Stimulated activated naive CD8-positive, alpha-beta T cell treated with anti-CD3 and anti-CD28 coated beads, Interleukin-15, amount 100 ng/mL, for 72 hours (primary cell): ENCODE measurements at regions not wholly inside any gene's neighbourhood (a gene's known extent, or its start where the extent isn't known, plus 50 kb on each side); places are given as distances from the start of the nearest gene placed in this dataset.

Experiments
- ATAC-seq: fragments of 150-1000 bp; cut with Tn5 transposase; 2 replicates; pipeline ENCODE4 v1.10.0; 2021; ENCODE audit warnings: mild to moderate bottlenecking, moderate library complexity
- DNase-seq, 2 donors: peaks; one replicate each; pipeline ENCODE4 v3.0.0; 2021 to 2022
- H3K27ac Mint-ChIP-seq, 2 donors: one replicate each; pipeline ENCODE4 v1.8.0; 2022; ENCODE audit warnings: mild to moderate bottlenecking in 2 of 2, mixed read lengths in 2 of 2, moderate library complexity in 2 of 2
- H3K27me3 Mint-ChIP-seq: one replicate; pipeline ENCODE4 v1.8.0; 2022; ENCODE audit warnings: mixed read lengths
- H3K4me1 Mint-ChIP-seq: one replicate; pipeline ENCODE4 v1.8.0; 2022; ENCODE audit warnings: mild to moderate bottlenecking, mixed read lengths
- H3K4me3 Mint-ChIP-seq, 2 donors: one replicate each; pipeline ENCODE4 v1.8.0; 2022; ENCODE audit warnings: mild to moderate bottlenecking in 2 of 2, mixed read lengths in 2 of 2, moderate library complexity in 1 of 2
- H3K9me3 Mint-ChIP-seq, 2 donors: one replicate each; pipeline ENCODE4 v1.8.0; 2022; ENCODE audit warnings: mixed read lengths in 2 of 2

- no peak for DNase-seq
- no peak for ATAC-seq
- peaks cover 6% of the 10 kb centered on the region for H3K27me3 Mint-ChIP-seq
- no peak overlapping the region for H3K27ac Mint-ChIP-seq
- peaks cover 6 to 8% of the 10 kb centered on the region in 2 donors for H3K9me3 Mint-ChIP-seq
- no peak overlapping the region for H3K4me3 Mint-ChIP-seq
- H3K4me1 Mint-ChIP-seq = no peaks in the 10 kb centered on the region
Measured at GRCh38 chr2:200013906-200014305, 58.5 kb downstream of the MAIP1 start.

DNA sequence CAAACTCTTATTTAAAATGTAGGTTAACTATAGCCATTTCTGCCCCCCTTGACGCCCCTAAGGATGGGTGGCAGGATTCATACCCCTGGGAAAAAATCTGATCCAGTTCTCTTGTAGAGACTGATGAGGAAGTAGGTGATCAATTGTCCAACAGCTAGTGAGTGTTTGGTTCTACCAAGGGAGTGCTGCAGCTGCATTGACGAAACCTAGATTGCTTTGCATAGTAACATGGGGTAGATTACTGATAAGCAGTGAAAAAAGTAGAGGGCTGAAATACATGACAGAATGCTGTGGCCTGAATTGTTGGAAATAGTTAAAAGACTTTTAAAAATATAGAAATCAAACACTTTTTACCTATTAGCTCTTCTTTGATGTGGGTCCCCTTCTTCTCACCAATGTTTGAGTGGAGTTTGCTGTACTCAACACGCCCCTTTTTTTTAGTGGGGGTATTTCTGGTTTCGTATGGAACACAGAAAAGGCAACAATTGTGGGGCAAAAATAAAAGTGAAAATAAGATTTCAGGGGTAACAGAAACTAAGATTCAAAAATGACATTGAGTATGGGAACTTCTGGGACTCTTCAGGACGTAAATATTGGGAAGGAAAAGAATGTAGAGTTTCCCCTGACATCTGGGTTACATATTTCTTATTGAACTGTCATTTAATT is 66.2 kb downstream of the MAIP1 start:
- ATAC-seq = no peak
- peak overlapping the region in 1 of 2 donors; percentile 16 for H3K27ac Mint-ChIP-seq
- peaks cover 16% of the 10 kb centered on the region for H3K27me3 Mint-ChIP-seq
- no peak for DNase-seq
- H3K4me1 Mint-ChIP-seq = no peaks in the 10 kb centered on the region
- H3K4me3 Mint-ChIP-seq = no peak overlapping the region
- peaks cover 6 to 8% of the 10 kb centered on the region in 2 donors for H3K9me3 Mint-ChIP-seq

DNA sequence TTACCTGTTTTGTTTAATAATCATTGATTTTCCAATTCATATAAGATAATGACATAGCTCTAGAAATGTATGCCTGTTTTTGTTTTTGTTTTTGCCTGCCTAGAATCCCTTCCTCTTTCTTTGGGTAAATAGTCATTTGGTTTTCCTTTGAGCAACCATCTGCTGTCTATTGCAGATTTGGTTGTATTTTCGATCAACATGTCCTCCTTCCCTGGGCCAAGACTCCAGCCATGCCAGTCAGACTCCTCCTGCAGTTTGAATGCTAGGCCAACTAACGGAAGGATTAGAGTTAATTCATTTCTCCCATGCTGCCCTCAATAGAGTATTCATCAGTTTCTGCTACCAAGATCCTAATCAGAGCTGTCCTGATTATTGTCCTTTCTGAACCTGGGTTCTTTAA is 67.1 kb downstream of the MAIP1 start:
- peaks cover 6 to 8% of the 10 kb centered on the region in 2 donors for H3K9me3 Mint-ChIP-seq
- no peak for ATAC-seq
- no peak overlapping the region for H3K4me3 Mint-ChIP-seq
- DNase-seq = no peak
- H3K4me1 Mint-ChIP-seq = no peaks in the 10 kb centered on the region
- no peak overlapping the region for H3K27ac Mint-ChIP-seq
- H3K27me3 Mint-ChIP-seq = peaks cover 16% of the 10 kb centered on the region

- H3K4me1 Mint-ChIP-seq = no peaks in the 10 kb centered on the region
- H3K9me3 Mint-ChIP-seq = no peaks in the 10 kb centered on the region
- no peak for ATAC-seq
- no peak for DNase-seq
- H3K27me3 Mint-ChIP-seq = peaks cover 11% of the 10 kb centered on the region
- no peak overlapping the region for H3K27ac Mint-ChIP-seq
- no peak overlapping the region for H3K4me3 Mint-ChIP-seq
Measured at GRCh38 chr2:200023570-200023969, 68.2 kb downstream of the MAIP1 start.

GRCh38 chr2:200025717-200026116 is 70.3 kb downstream of the MAIP1 start:
- Mint-ChIP-seq H3K27ac (no peak overlapping the region), H3K4me1 (no peaks in the 10 kb centered on the region), H3K4me3 (no peak overlapping the region), H3K9me3 (no peaks in the 10 kb centered on the region), H3K27me3 (peaks cover 18% of the 10 kb centered on the region)
- ATAC-seq (no peak), DNase-seq (no peak)

GRCh38 chr2:200026332-200027230 is 71.2 kb downstream of the MAIP1 start:
- ATAC-seq (no peak), DNase-seq (no peak)
- Mint-ChIP-seq H3K27ac (no peak overlapping the region), H3K4me1 (no peaks in the 10 kb centered on the region), H3K27me3 (peaks cover 14% of the 10 kb centered on the region), H3K9me3 (no peaks in the 10 kb centered on the region), H3K4me3 (no peak overlapping the region)

- DNase-seq (no peak), ATAC-seq (no peak)
- Mint-ChIP-seq H3K4me3 (no peak overlapping the region), H3K4me1 (no peaks in the 10 kb centered on the region), H3K9me3 (no peaks in the 10 kb centered on the region), H3K27me3 (peaks cover 12% of the 10 kb centered on the region), H3K27ac (no peak overlapping the region)
Measured at GRCh38 chr2:200028998-200029397, 73.6 kb downstream of the MAIP1 start.

DNA sequence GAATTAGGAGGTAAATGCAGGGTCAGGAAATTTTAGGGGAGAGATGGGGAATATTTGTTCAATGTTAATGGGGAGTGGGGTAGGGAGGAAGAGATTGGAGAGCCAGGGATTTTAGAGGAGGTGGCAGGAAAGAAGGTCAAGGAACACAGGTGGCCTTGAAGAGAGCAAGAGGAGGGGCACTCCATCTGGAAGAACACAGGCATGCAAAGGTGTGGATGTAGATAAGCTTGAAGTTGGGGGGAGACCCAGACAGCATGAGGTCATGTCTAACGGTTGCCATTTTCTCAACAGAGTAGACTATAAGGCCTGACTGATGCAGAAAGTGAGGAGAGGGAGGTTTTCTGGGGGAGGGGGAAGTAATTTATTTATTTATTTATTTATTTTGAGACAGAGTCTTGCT is 77.5 kb downstream of the MAIP1 start:
- H3K27me3 Mint-ChIP-seq = peaks cover 17% of the 10 kb centered on the region
- H3K4me1 Mint-ChIP-seq = no peaks in the 10 kb centered on the region
- ATAC-seq (no peak), DNase-seq (no peak)
- H3K27ac Mint-ChIP-seq = no peak overlapping the region
- H3K4me3 Mint-ChIP-seq = no peak overlapping the region
- no peaks in the 10 kb centered on the region for H3K9me3 Mint-ChIP-seq

DNA sequence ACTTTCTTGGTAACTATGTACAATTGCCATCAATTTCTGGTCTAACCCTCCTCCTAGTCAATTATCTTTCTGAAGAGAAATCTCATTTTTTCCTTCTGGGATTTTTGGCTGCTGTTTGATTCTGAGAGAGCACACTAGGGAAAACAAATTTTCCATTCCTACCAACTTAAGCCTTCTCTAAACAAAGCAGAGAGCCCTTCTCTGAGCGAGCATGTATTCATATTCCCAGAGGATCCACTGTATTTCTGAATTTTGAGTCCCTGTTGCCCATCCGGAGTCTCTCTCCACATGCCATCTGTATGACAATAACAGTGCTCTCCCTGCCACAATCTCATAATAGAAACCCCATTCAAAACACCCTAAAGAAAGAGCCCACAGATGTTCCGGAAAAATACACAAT is 78.5 kb downstream of the MAIP1 start:
- no peak for ATAC-seq
- H3K9me3 Mint-ChIP-seq = no peaks in the 10 kb centered on the region
- H3K4me1 Mint-ChIP-seq = no peaks in the 10 kb centered on the region
- H3K27me3 Mint-ChIP-seq = peaks cover 17% of the 10 kb centered on the region
- no peak overlapping the region for H3K4me3 Mint-ChIP-seq
- no peak overlapping the region for H3K27ac Mint-ChIP-seq
- DNase-seq = no peak

- ATAC-seq (no peak), DNase-seq (no peak)
- H3K27me3 Mint-ChIP-seq = peaks cover 16% of the 10 kb centered on the region
- H3K4me3 Mint-ChIP-seq = no peak overlapping the region
- H3K4me1 Mint-ChIP-seq = no peaks in the 10 kb centered on the region
- no peak overlapping the region for H3K27ac Mint-ChIP-seq
- no peaks in the 10 kb centered on the region for H3K9me3 Mint-ChIP-seq
Measured at GRCh38 chr2:200034816-200035215, 79.4 kb downstream of the MAIP1 start.

DNA sequence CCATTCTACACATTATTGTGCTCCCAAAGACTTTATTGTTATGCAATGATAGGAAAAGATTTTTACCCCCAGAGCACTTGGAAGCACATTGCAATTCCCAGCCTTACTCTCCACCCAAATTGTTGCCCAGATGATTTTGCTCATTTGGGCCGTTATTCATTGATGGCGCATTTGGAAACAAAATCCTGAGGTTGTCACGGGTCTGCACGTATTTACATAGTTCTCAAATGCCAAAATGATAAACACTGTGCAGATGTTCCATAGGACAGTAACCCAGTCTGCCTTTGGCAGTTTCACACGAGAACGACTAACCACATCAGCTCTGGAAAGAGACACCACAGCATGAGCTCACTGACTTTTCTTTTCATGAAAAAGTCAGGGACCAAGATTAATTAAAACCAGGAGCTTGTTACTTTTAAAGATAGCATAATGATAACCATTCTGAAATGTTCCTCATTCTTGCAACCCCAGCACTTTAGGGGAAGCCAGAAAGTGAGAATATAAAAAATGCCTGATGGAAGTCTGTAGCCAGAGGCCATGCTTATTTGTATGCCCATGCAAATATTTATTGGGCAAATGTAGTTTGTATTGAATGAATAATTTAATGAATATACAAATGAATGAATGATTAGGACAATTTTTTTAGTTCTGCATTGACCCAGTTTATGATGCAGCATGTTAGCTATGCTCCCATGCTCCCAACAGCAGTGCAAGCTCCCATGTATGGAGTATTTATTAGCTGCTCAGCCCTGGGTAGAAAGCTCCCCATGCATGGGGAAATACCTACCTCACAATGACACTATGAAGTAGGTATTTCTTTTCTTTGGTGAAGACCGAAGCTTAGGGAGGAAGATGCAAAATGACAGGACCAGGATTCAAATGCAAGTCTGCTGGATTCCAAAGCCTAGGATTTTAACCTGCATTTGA is 84.6 kb downstream of the MAIP1 start:
- peaks cover 7 to 10% of the 10 kb centered on the region in 2 donors for H3K9me3 Mint-ChIP-seq
- DNase-seq = no peak
- no peaks in the 10 kb centered on the region for H3K4me1 Mint-ChIP-seq
- H3K4me3 Mint-ChIP-seq = no peak overlapping the region
- H3K27me3 Mint-ChIP-seq = no peaks in the 10 kb centered on the region
- no peak for ATAC-seq
- no peak overlapping the region for H3K27ac Mint-ChIP-seq

DNA sequence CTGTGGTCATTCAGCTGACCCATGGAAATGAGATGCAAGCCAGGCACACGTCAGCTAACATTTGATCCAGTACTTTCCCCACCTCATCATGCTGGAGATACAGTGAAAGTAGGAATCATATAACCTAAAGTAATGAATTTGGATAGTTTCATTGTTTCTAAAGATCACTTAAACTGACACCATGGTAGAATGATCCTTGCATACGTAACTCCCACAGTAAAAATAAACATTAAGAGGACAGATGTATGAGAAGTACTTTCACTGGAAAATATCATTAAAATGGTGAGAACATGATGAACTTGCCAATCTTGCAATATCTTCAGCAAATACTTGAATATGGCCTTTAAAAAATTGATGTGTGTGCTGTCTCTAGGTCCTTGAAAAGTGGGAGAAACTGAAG is 85.4 kb downstream of the MAIP1 start:
- Mint-ChIP-seq H3K27me3 (no peaks in the 10 kb centered on the region), H3K4me1 (no peaks in the 10 kb centered on the region), H3K27ac (no peak overlapping the region), H3K4me3 (no peak overlapping the region), H3K9me3 (peaks cover 14 to 16% of the 10 kb centered on the region in 2 donors)
- no peak for ATAC-seq
- DNase-seq = no peak

DNA sequence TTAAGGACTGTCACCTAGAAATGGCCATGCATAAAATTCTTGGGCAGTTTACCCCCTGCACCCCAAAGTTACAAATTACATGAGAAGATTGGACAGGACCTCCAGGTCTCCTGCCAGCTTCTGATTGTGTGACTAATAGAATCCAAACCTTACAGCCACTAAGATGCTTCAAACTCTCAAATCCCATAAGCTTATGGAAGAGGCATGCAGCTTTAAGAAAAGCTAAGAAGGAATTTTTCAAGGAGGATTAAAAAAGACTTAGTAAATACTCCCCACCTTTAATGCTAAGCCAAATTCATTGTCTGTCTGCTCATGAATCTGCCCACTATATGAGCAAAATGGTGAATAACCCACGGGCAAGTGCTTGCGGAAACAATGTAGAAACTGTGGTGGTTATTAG is 86.3 kb downstream of the MAIP1 start:
- Mint-ChIP-seq H3K4me3 (no peak overlapping the region), H3K4me1 (no peaks in the 10 kb centered on the region), H3K27me3 (peaks cover 3% of the 10 kb centered on the region), H3K9me3 (peaks cover 20% of the 10 kb centered on the region in 2 donors), H3K27ac (no peak overlapping the region)
- no peak for DNase-seq
- no peak for ATAC-seq

DNA sequence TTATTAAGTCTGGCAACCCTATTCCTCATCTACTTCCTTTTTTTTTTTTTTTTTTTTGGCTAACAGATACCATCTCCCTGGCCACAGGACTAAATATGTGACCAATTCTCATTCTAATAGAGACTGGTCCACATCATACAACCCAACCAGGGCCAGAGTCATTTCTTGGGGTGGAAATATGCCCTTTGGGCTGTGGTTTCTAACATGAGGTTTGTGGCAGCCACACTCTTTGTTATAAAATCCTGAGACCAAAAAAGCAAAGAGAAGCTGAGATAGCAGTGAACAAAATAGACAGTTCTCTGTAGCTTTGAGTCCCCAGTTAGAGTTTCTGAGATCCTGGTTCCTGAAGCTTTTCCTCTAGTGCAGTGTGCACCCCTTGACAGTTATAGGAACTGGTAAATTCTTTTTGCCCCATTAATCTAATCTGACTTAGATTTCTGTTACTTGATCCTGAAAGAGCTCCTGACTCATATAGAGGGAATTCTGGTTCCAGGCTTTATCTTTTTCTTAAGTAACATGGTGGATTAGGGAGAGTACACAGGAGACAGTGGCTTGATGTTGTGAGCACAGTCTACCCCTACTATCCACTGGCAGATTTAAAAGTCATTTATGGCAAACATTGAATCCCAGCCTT is 86.8 kb downstream of the MAIP1 start:
- H3K4me3 Mint-ChIP-seq = no peak overlapping the region
- H3K27me3 Mint-ChIP-seq = peaks cover 7% of the 10 kb centered on the region
- ATAC-seq (no peak), DNase-seq (no peak)
- H3K4me1 Mint-ChIP-seq = no peaks in the 10 kb centered on the region
- peaks cover 23% of the 10 kb centered on the region in 2 donors for H3K9me3 Mint-ChIP-seq
- H3K27ac Mint-ChIP-seq = no peak overlapping the region

- no peak for DNase-seq
- Mint-ChIP-seq H3K9me3 (peaks cover 23% of the 10 kb centered on the region in 2 donors), H3K4me1 (no peaks in the 10 kb centered on the region), H3K27me3 (peaks cover 7% of the 10 kb centered on the region), H3K4me3 (no peak overlapping the region), H3K27ac (no peak overlapping the region)
- ATAC-seq = no peak
Measured at GRCh38 chr2:200042944-200043343, 87.6 kb downstream of the MAIP1 start.
